Neural crest cell (in vitro differentiated cells): ENCODE measurements at regions not wholly inside any gene's neighbourhood (a gene's known extent, or its start where the extent isn't known, plus 50 kb on each side); places are given as distances from the start of the nearest gene placed in this dataset.

Source experiments
- DNase-seq: peaks from one replicate; pipeline ENCODE4 v3.0.0; 2021; ENCODE audit warnings: low read depth, mixed read lengths, low spot score
- H3K27ac Mint-ChIP-seq: one replicate; pipeline ENCODE4 v1.8.0; 2021; ENCODE audit warnings: mild to moderate bottlenecking, mixed read lengths; ENCODE audit not compliant: unreplicated experiment
- H3K27me3 Mint-ChIP-seq: 2 replicates; pipeline ENCODE4 v1.8.0; 2021; ENCODE audit warnings: low read depth, mild to moderate bottlenecking, mixed read lengths
- H3K36me3 Mint-ChIP-seq: 2 replicates; pipeline ENCODE4 v1.8.0; 2021; ENCODE audit warnings: low read depth, mild to moderate bottlenecking, mixed read lengths
- H3K4me1 Mint-ChIP-seq: 2 replicates; pipeline ENCODE4 v1.8.0; 2021; ENCODE audit warnings: mixed read lengths
- H3K4me3 Mint-ChIP-seq: one replicate; pipeline ENCODE4 v1.8.0; 2021; ENCODE audit warnings: mild to moderate bottlenecking, mixed read lengths
- H3K9me3 Mint-ChIP-seq: 2 replicates; pipeline ENCODE4 v1.8.0; 2021; ENCODE audit warnings: mixed read lengths
- TF ChIP-seq, protein P1 (sequence below): fragments of 200-600 bp; sonication (generic); conservative IDR thresholded peaks from 2 replicates; pipeline ENCODE4 v1.5.0; 2021; ENCODE audit warnings: antibody characterized with exemption, mild to moderate bottlenecking

GRCh38 chr12:16100206-16100605 is 177.3 kb downstream of the SLC15A5 start:
- H3K9me3 Mint-ChIP-seq = peaks cover 6% of the 10 kb centered on the region
- H3K36me3 Mint-ChIP-seq = no peaks in the 10 kb centered on the region
- H3K4me3 Mint-ChIP-seq = no peak overlapping the region
- no peaks in the 10 kb centered on the region for H3K4me1 Mint-ChIP-seq
- no peak for DNase-seq
- TF ChIP-seq, protein P1, sequence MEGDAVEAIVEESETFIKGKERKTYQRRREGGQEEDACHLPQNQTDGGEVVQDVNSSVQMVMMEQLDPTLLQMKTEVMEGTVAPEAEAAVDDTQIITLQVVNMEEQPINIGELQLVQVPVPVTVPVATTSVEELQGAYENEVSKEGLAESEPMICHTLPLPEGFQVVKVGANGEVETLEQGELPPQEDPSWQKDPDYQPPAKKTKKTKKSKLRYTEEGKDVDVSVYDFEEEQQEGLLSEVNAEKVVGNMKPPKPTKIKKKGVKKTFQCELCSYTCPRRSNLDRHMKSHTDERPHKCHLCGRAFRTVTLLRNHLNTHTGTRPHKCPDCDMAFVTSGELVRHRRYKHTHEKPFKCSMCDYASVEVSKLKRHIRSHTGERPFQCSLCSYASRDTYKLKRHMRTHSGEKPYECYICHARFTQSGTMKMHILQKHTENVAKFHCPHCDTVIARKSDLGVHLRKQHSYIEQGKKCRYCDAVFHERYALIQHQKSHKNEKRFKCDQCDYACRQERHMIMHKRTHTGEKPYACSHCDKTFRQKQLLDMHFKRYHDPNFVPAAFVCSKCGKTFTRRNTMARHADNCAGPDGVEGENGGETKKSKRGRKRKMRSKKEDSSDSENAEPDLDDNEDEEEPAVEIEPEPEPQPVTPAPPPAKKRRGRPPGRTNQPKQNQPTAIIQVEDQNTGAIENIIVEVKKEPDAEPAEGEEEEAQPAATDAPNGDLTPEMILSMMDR = no peak
- no peak overlapping the region for H3K27ac Mint-ChIP-seq
- H3K27me3 Mint-ChIP-seq = no peaks in the 10 kb centered on the region

- Mint-ChIP-seq H3K9me3 (peaks cover 9% of the 10 kb centered on the region), H3K27ac (no peak overlapping the region), H3K4me3 (no peak overlapping the region), H3K27me3 (no peaks in the 10 kb centered on the region), H3K36me3 (peaks cover 5% of the 10 kb centered on the region), H3K4me1 (no peaks in the 10 kb centered on the region)
- DNase-seq = no peak
- TF ChIP-seq, protein P1 = no peak
Observed at GRCh38 chr12:16096273-16096849, 181.1 kb downstream of the SLC15A5 start.

GRCh38 chr12:16095531-16096110 is 181.9 kb downstream of the SLC15A5 start:
- Mint-ChIP-seq H3K4me3 (no peak overlapping the region), H3K27me3 (no peaks in the 10 kb centered on the region), H3K27ac (no peak overlapping the region), H3K36me3 (peaks cover 5% of the 10 kb centered on the region), H3K4me1 (no peaks in the 10 kb centered on the region), H3K9me3 (peaks cover 14% of the 10 kb centered on the region)
- TF ChIP-seq, protein P1 = no peak
- DNase-seq = no peak

- Mint-ChIP-seq H3K36me3 (peaks cover 5% of the 10 kb centered on the region), H3K4me1 (no peaks in the 10 kb centered on the region), H3K9me3 (peaks cover 15% of the 10 kb centered on the region), H3K4me3 (no peak overlapping the region), H3K27ac (no peak overlapping the region), H3K27me3 (no peaks in the 10 kb centered on the region)
- DNase-seq = no peak
- TF ChIP-seq, protein P1 = no peak
Observed at GRCh38 chr12:16094437-16094836, 183.0 kb downstream of the SLC15A5 start.

- Mint-ChIP-seq H3K4me1 (no peaks in the 10 kb centered on the region), H3K36me3 (peaks cover 5% of the 10 kb centered on the region), H3K4me3 (no peak overlapping the region), H3K27ac (no peak overlapping the region), H3K9me3 (peaks cover 15% of the 10 kb centered on the region), H3K27me3 (no peaks in the 10 kb centered on the region)
- DNase-seq = no peak
- TF ChIP-seq, protein P1 = no peak
Observed at GRCh38 chr12:16093825-16094224, 182.7 kb downstream of the DERA start.
